Ectodermal cell (in vitro differentiated cells): ENCODE measurements at regions not wholly inside any gene's neighbourhood (a gene's known extent, or its start where the extent isn't known, plus 50 kb on each side); places are given as distances from the start of the nearest gene placed in this dataset.

Experiments
- H3K27ac ChIP-seq: 2 replicates; pipeline ENCODE4 v1.7.0; 2013; ENCODE audit warnings: mild to moderate bottlenecking, low read depth, low read length; ENCODE audit not compliant: insufficient read depth, poor library complexity, severe bottlenecking
- H3K27me3 ChIP-seq: 2 replicates; pipeline ENCODE4 v1.7.0; 2013; ENCODE audit warnings: mild to moderate bottlenecking, low read length; ENCODE audit not compliant: insufficient read depth, control insufficient read depth, poor library complexity, severe bottlenecking
- H3K36me3 ChIP-seq: one replicate; pipeline ENCODE4 v1.7.0; 2013; ENCODE audit warnings: low read length; ENCODE audit not compliant: control insufficient read depth, insufficient read depth
- H3K4me1 ChIP-seq: one replicate; pipeline ENCODE4 v1.7.0; 2013; ENCODE audit warnings: low read length; ENCODE audit not compliant: control insufficient read depth, insufficient read depth
- H3K4me3 ChIP-seq: 2 replicates; pipeline ENCODE4 v1.7.0; 2013; ENCODE audit warnings: low read depth, low read length, control low read depth; ENCODE audit not compliant: insufficient read depth
- H3K9me3 ChIP-seq: 2 replicates; pipeline ENCODE4 v1.7.0; 2013; ENCODE audit warnings: mild to moderate bottlenecking, low read length, moderate library complexity; ENCODE audit not compliant: control insufficient read depth
- WGBS, 2 experiments: methylation state at CpG; one replicate each; pipeline ENCODE4 v1.1.7; 2013; ENCODE audit warnings: missing lambda C conversion rate in 2 of 2; 5-methylcytosine and 5-hydroxymethylcytosine counted together

DNA sequence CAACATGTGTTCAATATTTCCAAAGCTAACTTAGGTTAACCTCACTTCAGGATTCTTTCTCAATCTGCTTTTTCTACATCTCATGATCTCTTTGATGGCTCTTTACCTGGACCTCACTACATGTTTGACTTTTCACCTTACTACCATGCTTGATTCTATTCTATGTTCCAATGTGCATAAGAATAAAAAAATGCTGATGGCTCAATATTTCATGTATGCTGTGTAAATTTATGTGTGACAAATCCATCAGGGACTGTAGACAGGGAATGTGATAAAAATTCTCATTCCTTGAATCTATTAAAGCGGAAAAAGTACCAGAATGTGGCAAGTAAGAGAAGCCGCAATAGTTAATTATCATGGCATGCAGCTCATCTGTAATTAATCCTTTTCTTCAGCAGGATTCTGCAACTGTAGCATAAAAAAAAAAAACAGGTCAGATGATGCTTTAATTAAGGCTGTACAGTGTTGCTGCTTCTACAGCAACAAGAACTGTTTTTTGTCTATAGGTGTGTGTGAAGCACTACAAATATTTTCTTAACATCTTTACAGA is 276.9 kb upstream of the PRKD1 start:
- no peak overlapping the region for H3K4me3 ChIP-seq
- WGBS, 2 experiments, result 97 to 100% methylated on average over 2 of the region's 2 CpGs

DNA sequence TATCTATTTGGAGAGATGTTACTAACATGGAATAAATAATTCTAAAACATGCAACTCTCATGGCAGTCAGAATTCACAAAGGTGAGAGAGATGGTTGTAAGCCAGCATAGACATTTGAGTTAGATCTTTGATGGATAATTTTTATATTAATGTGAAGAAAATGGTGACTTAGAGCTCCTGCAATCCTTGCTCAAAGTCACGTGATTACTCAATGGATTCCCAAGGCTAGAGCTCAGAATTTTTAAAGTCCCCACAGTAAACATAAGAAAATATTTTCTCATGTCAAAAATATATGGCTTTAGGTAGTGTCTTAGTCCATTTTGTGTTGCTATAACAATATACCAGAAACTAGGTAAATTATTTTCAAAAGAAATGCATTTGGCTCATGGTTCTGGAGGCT is 281.5 kb upstream of the PRKD1 start:
- Histone ChIP-seq H3K4me1 (no peaks in the 10 kb centered on the region), H3K36me3 (no peaks in the 10 kb centered on the region)
- 67 to 85% methylated on average over 1 of the region's 1 CpG for WGBS, 2 experiments

More for the DNA sequence above, 276.9 kb upstream of the PRKD1 start:
- Histone ChIP-seq H3K36me3 (no peaks in the 10 kb centered on the region), H3K9me3 (no peaks in the 10 kb centered on the region), H3K27ac (no peak overlapping the region), H3K27me3 (no peaks in the 10 kb centered on the region), H3K4me1 (no peaks in the 10 kb centered on the region)

GRCh38 chr14:30210630-30211029 is 283.0 kb upstream of the PRKD1 start:
- no peak overlapping the region for H3K4me3 ChIP-seq
- H3K36me3 ChIP-seq, result no peaks in the 10 kb centered on the region
- H3K27ac ChIP-seq, result no peak overlapping the region
- no peaks in the 10 kb centered on the region for H3K9me3 ChIP-seq
- WGBS, 2 experiments, result 85 to 95% methylated on average over 4 of the region's 4 CpGs
- no peaks in the 10 kb centered on the region for H3K4me1 ChIP-seq
- no peaks in the 10 kb centered on the region for H3K27me3 ChIP-seq

More for the DNA sequence above, 281.5 kb upstream of the PRKD1 start:
- H3K4me3 ChIP-seq, result no peak overlapping the region
- H3K27me3 ChIP-seq, result no peaks in the 10 kb centered on the region
- H3K27ac ChIP-seq, result no peak overlapping the region
- H3K9me3 ChIP-seq, result no peaks in the 10 kb centered on the region

- H3K27ac ChIP-seq, result no peak overlapping the region
These were observed 283.7 kb upstream of the PRKD1 start for GRCh38 chr14:30211326-30211725.

DNA sequence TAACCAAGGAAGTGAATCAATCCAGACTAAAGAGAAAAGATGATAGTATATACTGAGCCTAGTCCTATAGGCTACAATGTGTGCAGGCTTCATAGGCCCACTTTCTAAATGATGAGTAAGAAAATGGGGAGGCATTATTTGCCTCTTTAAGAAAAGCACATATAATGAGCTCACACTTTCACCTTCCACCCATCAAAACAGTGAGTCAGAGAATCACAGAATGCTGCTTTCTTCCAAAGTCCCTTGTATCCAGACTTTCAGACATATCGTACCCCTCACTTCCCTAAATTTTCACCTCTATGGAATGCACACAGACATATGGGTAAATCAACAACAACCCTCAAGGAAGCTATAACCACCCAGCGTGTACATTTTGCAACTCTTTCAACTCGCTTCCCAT is 286.4 kb upstream of the PRKD1 start:
- 86% methylated on average over 3 of the region's 3 CpGs for WGBS, 2 experiments
- no peaks in the 10 kb centered on the region for H3K9me3 ChIP-seq
- H3K27me3 ChIP-seq, result no peaks in the 10 kb centered on the region
- H3K36me3 ChIP-seq, result no peaks in the 10 kb centered on the region
- H3K27ac ChIP-seq, result no peak overlapping the region
- no peaks in the 10 kb centered on the region for H3K4me1 ChIP-seq
- H3K4me3 ChIP-seq, result no peak overlapping the region

More at GRCh38 chr14:30211326-30211725, 283.7 kb upstream of the PRKD1 start:
- Histone ChIP-seq H3K4me3 (no peak overlapping the region), H3K9me3 (no peaks in the 10 kb centered on the region), H3K4me1 (no peaks in the 10 kb centered on the region), H3K27me3 (no peaks in the 10 kb centered on the region), H3K36me3 (no peaks in the 10 kb centered on the region)

GRCh38 chr14:30214461-30215090 is 286.9 kb upstream of the PRKD1 start:
- WGBS, 2 experiments, result 20 to 34% methylated on average over 2 of the region's 2 CpGs

DNA sequence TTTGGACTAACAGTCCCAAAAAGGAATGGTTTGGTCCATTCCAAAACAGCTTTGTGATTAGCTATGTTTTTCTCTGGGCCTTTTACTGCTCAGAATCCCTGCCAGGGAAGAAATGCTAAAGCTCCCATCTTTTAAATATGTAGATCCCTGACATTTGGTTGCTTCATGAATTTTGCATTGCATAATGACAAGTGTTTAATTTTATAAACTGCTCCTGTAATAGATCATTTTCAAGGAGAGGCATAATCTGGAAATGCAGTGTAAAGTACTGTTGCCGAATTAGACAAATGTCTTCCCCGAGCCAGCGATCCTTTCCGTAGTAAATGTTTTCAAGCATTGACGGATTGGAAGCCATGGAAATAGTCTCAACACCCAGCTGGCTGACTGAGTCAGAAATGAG is 291.3 kb upstream of the PRKD1 start:
- H3K27ac ChIP-seq, result no peak overlapping the region
- no peaks in the 10 kb centered on the region for H3K9me3 ChIP-seq
- H3K4me1 ChIP-seq, result no peaks in the 10 kb centered on the region
- no peaks in the 10 kb centered on the region for H3K36me3 ChIP-seq
- 93 to 97% methylated on average over 5 of the region's 5 CpGs for WGBS, 2 experiments
- H3K27me3 ChIP-seq, result no peaks in the 10 kb centered on the region
- no peak overlapping the region for H3K4me3 ChIP-seq

More at GRCh38 chr14:30214461-30215090, 286.9 kb upstream of the PRKD1 start:
- H3K27me3 ChIP-seq, result no peaks in the 10 kb centered on the region
- H3K36me3 ChIP-seq, result no peaks in the 10 kb centered on the region
- no peak overlapping the region for H3K27ac ChIP-seq
- no peak overlapping the region for H3K4me3 ChIP-seq
- no peaks in the 10 kb centered on the region for H3K9me3 ChIP-seq
- no peaks in the 10 kb centered on the region for H3K4me1 ChIP-seq

DNA sequence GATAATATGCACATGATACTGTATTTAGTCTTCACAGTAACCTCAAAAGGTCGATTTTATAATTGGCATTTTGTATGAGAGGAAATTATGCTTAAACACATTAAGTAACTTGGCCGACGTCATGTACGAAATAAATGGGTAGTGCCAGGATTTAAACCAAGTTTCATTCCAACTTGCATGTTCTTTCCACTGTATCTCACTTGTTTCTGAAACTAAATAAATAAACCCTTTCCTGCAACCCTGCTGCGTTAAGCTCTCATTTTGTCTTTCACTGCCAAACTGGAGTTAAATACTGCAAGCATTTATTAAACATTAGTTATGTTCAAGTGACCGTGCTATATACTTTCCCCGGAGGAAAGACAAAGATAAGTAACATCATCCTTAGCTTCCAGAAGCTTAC is 293.9 kb upstream of the PRKD1 start:
- Histone ChIP-seq H3K27ac (no peak overlapping the region), H3K9me3 (no peaks in the 10 kb centered on the region), H3K36me3 (no peaks in the 10 kb centered on the region), H3K4me1 (no peaks in the 10 kb centered on the region), H3K4me3 (no peak overlapping the region), H3K27me3 (no peaks in the 10 kb centered on the region)
- WGBS, 2 experiments, result 97 to 100% methylated on average over 6 to 7 of the region's 7 CpGs

DNA sequence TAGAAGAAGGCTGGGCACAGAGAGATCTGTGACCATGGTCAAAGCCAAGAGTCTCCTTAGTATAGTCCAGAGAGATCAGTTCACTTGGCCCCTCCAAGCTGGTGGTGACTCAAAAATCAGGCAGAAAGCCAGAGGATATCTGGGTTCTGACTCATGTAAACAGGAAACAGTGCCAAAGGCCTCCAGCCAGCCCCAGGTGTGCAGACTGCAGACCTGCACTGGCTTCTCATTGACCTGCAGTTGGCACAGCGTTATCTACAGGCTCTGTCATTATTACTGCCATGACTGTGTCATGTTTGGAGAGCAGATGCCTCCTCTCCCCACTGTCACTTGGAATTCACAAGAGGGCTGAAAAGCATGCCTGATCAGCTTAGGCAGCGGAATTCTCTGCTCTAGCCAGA is 295.7 kb upstream of the PRKD1 start:
- Histone ChIP-seq H3K27ac (no peak overlapping the region), H3K4me1 (no peaks in the 10 kb centered on the region), H3K4me3 (no peak overlapping the region), H3K36me3 (no peaks in the 10 kb centered on the region), H3K27me3 (no peaks in the 10 kb centered on the region), H3K9me3 (no peaks in the 10 kb centered on the region)
- WGBS, 2 experiments, result 88 to 97% methylated on average over 2 of the region's 2 CpGs

GRCh38 chr14:30223966-30224365 is 296.3 kb upstream of the PRKD1 start:
- 95 to 97% methylated on average over 3 of the region's 3 CpGs for WGBS, 2 experiments
- H3K9me3 ChIP-seq, result no peaks in the 10 kb centered on the region
- no peak overlapping the region for H3K4me3 ChIP-seq
- no peak overlapping the region for H3K27ac ChIP-seq
- H3K4me1 ChIP-seq, result no peaks in the 10 kb centered on the region
- no peaks in the 10 kb centered on the region for H3K36me3 ChIP-seq
- no peaks in the 10 kb centered on the region for H3K27me3 ChIP-seq
